ENCODE measurements at regions not wholly inside any gene's neighbourhood (a gene's known extent, or its start where the extent isn't known, plus 50 kb on each side); places are given as distances from the start of the nearest gene placed in this dataset.

DNA sequence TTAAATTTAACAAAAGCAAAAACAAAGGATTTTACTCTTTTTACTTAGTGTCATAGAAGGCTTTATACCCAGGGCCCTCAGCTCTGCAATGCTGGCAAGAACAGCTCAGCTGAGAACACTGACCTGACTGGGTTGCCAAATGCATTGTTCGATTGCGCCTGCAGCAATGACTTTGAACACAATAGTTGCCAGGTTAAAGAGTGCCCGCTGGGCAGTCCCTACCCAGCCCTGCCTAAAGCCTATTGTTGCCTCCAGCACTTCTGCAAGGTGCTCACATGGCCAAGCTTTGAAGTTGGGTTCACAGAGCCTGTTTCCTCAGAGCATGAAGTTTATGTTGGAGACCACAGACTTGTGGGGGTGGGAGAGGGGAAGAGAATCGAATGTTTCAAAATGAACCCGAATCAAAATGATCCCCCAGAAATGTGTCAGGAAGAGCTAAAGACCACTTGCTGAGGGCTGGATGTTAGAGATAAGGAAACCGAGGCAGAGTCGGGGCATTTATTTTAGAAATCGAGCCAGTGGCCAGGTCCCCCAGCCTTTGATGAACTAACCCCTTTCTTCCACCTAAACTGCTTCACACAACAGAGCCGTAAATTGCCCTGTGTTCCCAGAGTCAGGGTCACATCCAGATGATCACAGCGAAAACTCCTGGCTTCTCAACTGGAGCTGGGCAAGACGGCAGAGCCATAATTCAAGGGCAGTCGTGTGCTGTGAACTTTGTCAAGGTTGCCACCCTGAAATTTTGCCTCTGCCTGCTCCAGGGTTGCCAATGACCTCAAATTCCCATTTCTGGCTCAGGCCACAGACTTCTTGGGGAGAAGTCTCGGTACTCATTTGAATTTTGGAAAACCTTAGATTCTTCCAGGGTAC lies 55.0 kb downstream of the FOXA2 start:
- Histone ChIP-seq H3K36me3 (ENCODE audit: insufficient read depth, insufficient read length, low read length) (no peaks in the 10 kb centered on the region), H3K27me3 (ENCODE audit: insufficient read depth, insufficient read length) (no peaks in the 10 kb centered on the region), H3K9me3 (ENCODE audit: insufficient read depth, low read length) (no peaks in the 10 kb centered on the region; the same call in 1 of the 2 replicates), H3K9ac (ENCODE audit: insufficient read length, low read depth) (no peak overlapping the region), H3K4me1 (ENCODE audit: insufficient read depth, insufficient read length) (no peaks in the 10 kb centered on the region), H3K4me3 (ENCODE audit: insufficient read length, low read depth) (no peak overlapping the region)
- TF ChIP-seq SUZ12 (IDR thresholded peaks at IDR 0.05; ENCODE audit: extremely low read depth, insufficient read depth, insufficient read length) (no peak), YY1 (IDR thresholded peaks at IDR 0.05; ENCODE audit: insufficient read depth, insufficient read length) (no peak), ZNF274 (IDR thresholded peaks at IDR 0.05; ENCODE audit: low read depth, low read length) (no peak)
- no peak for DNase-seq (ENCODE audit: low read depth, low spot score)

DNA sequence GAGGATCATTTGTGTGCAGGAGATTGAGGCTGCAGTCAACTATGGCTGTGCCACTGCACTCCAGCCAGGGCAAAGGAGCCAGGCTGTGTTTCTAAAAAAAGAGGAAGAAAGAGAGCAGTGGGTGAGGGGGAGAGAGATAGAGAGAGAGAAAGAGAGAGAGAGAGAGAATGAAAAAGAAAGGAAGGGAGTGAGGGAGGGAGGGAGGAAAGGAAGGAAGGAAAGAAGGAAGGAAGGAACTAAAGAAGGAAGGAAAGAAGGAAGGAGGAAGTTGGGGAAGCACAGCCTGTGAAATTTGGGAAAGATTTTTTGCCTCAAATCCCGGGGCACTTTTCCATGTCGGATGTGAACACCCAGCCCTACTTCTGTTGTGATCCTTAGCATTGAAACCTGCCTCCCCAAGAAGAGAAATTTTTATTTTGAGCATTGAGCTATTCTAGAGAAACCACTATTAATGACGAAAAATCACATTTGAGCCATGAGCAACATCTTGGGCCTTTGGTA lies 57.8 kb downstream of the FOXA2 start:
- no peaks in the 10 kb centered on the region for H3K27me3 ChIP-seq (ENCODE audit: insufficient read depth, insufficient read length)
- TF ChIP-seq YY1 (IDR thresholded peaks at IDR 0.05; ENCODE audit: insufficient read depth, insufficient read length) = no peak
- H3K36me3 ChIP-seq (ENCODE audit: insufficient read depth, insufficient read length, low read length) = no peaks in the 10 kb centered on the region
- DNase-seq (ENCODE audit: low read depth, low spot score) = no peak
- H3K9me3 ChIP-seq (ENCODE audit: insufficient read depth, low read length) = no peaks in the 10 kb centered on the region
- H3K9ac ChIP-seq (ENCODE audit: insufficient read length, low read depth) = no peak overlapping the region
- H3K4me3 ChIP-seq (ENCODE audit: insufficient read length, low read depth) = no peak overlapping the region
- H3K4me1 ChIP-seq (ENCODE audit: insufficient read depth, insufficient read length) = no peaks in the 10 kb centered on the region

- TF ChIP-seq YY1 (IDR thresholded peaks at IDR 0.05; ENCODE audit: insufficient read depth, insufficient read length) = no peak
- TF ChIP-seq SUZ12 (IDR thresholded peaks at IDR 0.05; ENCODE audit: extremely low read depth, insufficient read depth, insufficient read length) = no peak
- TF ChIP-seq ZNF274 (IDR thresholded peaks at IDR 0.05; ENCODE audit: low read depth, low read length) = no peak
These were observed 58.6 kb downstream of the FOXA2 start for GRCh38 chr20:22525821-22526220.

GRCh38 chr20:22525069-22525820 lies 59.1 kb downstream of the FOXA2 start:
- H3K4me3 ChIP-seq (ENCODE audit: insufficient read length, low read depth) = no peak overlapping the region
- H3K9ac ChIP-seq (ENCODE audit: insufficient read length, low read depth) = no peak overlapping the region
- H3K27me3 ChIP-seq (ENCODE audit: insufficient read depth, insufficient read length) = no peaks in the 10 kb centered on the region
- DNase-seq (ENCODE audit: low read depth, low spot score) = no peak
- no peaks in the 10 kb centered on the region for H3K4me1 ChIP-seq (ENCODE audit: insufficient read depth, insufficient read length)
- H3K36me3 ChIP-seq (ENCODE audit: insufficient read depth, insufficient read length, low read length) = no peaks in the 10 kb centered on the region
- no peak for TF ChIP-seq ZNF274 (IDR thresholded peaks at IDR 0.05; ENCODE audit: low read depth, low read length)
- no peak for TF ChIP-seq YY1 (IDR thresholded peaks at IDR 0.05; ENCODE audit: insufficient read depth, insufficient read length)
- TF ChIP-seq SUZ12 (IDR thresholded peaks at IDR 0.05; ENCODE audit: extremely low read depth, insufficient read depth, insufficient read length) = no peak
- no peaks in the 10 kb centered on the region for H3K9me3 ChIP-seq (ENCODE audit: insufficient read depth, low read length)

More at GRCh38 chr20:22525821-22526220, 58.6 kb downstream of the FOXA2 start:
- Histone ChIP-seq H3K36me3 (ENCODE audit: insufficient read depth, insufficient read length, low read length) (no peaks in the 10 kb centered on the region), H3K4me3 (ENCODE audit: insufficient read length, low read depth) (no peak overlapping the region), H3K9me3 (ENCODE audit: insufficient read depth, low read length) (no peaks in the 10 kb centered on the region), H3K9ac (ENCODE audit: insufficient read length, low read depth) (no peak overlapping the region), H3K4me1 (ENCODE audit: insufficient read depth, insufficient read length) (no peaks in the 10 kb centered on the region), H3K27me3 (ENCODE audit: insufficient read depth, insufficient read length) (no peaks in the 10 kb centered on the region)
- DNase-seq (ENCODE audit: low read depth, low spot score) = no peak

DNA sequence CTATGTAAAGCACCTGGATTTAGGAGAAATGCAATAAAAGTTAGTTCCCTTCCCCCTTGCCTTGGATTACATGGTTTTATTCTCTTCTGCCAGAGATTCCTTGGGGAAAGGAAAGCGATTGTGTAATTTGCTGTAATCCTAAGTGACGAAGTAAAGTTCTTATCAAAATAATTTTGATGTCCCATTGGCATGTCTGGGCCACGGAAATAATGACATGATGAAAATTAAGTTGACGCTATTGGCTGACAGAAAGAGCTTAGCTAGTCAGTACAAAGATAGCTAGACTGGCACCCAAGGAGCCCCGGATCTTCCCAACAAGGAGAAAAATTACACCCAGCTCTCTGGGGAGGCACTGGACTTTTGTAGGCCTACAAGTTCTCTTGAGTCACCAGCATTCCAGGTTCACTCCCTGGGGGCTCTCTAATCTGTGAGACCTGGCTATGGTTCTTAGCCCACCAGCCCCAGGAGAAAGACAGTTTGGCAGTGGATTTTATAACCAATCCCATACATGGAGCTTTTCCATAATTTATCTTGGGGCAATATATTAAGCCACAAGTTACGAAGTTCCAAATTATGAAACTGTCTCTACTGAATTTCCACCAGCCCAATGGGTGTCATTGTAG lies 59.9 kb downstream of the FOXA2 start:
- H3K4me1 ChIP-seq (ENCODE audit: insufficient read depth, insufficient read length) = no peaks in the 10 kb centered on the region

GRCh38 chr20:22523499-22524392 lies 60.6 kb downstream of the FOXA2 start:
- no peaks in the 10 kb centered on the region for H3K4me1 ChIP-seq (ENCODE audit: insufficient read depth, insufficient read length)
- H3K9me3 ChIP-seq (ENCODE audit: insufficient read depth, low read length) = no peaks in the 10 kb centered on the region
- no peak for DNase-seq (ENCODE audit: low read depth, low spot score)
- no peaks in the 10 kb centered on the region for H3K27me3 ChIP-seq (ENCODE audit: insufficient read depth, insufficient read length)
- H3K4me3 ChIP-seq (ENCODE audit: insufficient read length, low read depth) = no peak overlapping the region
- TF ChIP-seq ZNF274 (IDR thresholded peaks at IDR 0.05; ENCODE audit: low read depth, low read length) = no peak
- TF ChIP-seq SUZ12 (IDR thresholded peaks at IDR 0.05; ENCODE audit: extremely low read depth, insufficient read depth, insufficient read length) = no peak
- no peak for TF ChIP-seq YY1 (IDR thresholded peaks at IDR 0.05; ENCODE audit: insufficient read depth, insufficient read length)
- H3K36me3 ChIP-seq (ENCODE audit: insufficient read depth, insufficient read length, low read length) = no peaks in the 10 kb centered on the region
- H3K9ac ChIP-seq (ENCODE audit: insufficient read length, low read depth) = no peak overlapping the region

More for the DNA sequence above, 59.9 kb downstream of the FOXA2 start:
- H3K36me3 ChIP-seq (ENCODE audit: insufficient read depth, insufficient read length, low read length) = no peaks in the 10 kb centered on the region
- no peaks in the 10 kb centered on the region for H3K9me3 ChIP-seq (ENCODE audit: insufficient read depth, low read length)
- no peaks in the 10 kb centered on the region for H3K27me3 ChIP-seq (ENCODE audit: insufficient read depth, insufficient read length)
- no peak overlapping the region for H3K4me3 ChIP-seq (ENCODE audit: insufficient read length, low read depth)
- no peak overlapping the region for H3K9ac ChIP-seq (ENCODE audit: insufficient read length, low read depth)
- TF ChIP-seq SUZ12 (IDR thresholded peaks at IDR 0.05; ENCODE audit: extremely low read depth, insufficient read depth, insufficient read length) = no peak
- TF ChIP-seq YY1 (IDR thresholded peaks at IDR 0.05; ENCODE audit: insufficient read depth, insufficient read length) = no peak
- TF ChIP-seq ZNF274 (IDR thresholded peaks at IDR 0.05; ENCODE audit: low read depth, low read length) = no peak
- no peak for DNase-seq (ENCODE audit: low read depth, low spot score)
